Stimulated activated naive B cell treated with anti-CD40 and anti-IgM and Interleukin-4, amounts not matched to agents 10 μg/mL and 1 μg/mL and 100 μg/mL, for 72 hours (primary cell): ENCODE measurements at regions not wholly inside any gene's neighbourhood (a gene's known extent, or its start where the extent isn't known, plus 50 kb on each side); places are given as distances from the start of the nearest gene placed in this dataset.
"Not testable (repeated sequence)": the region's sequence is repeated elsewhere in the genome, so short reads cannot be mapped to it uniquely, and the experiment has no call there.

ENCODE experiments used
- ATAC-seq, 2 donors: fragments of 150-1000 bp; cut with Tn5 transposase; replicated peaks; 2 replicates each; pipeline ENCODE4 v1.10.0; 2021; ENCODE audit warnings: moderate library complexity in 1 of 2
- DNase-seq: peaks from one replicate; pipeline ENCODE4 v3.0.0; 2021
- H3K27ac Mint-ChIP-seq: one replicate; pipeline ENCODE4 v1.8.0; 2022; ENCODE audit warnings: mild to moderate bottlenecking, mixed read lengths
- H3K27me3 Mint-ChIP-seq, 2 donors: one replicate each; pipeline ENCODE4 v1.8.0; 2022; ENCODE audit warnings: mixed read lengths in 2 of 2
- H3K36me3 Mint-ChIP-seq, 2 donors: one replicate each; pipeline ENCODE4 v1.8.0; 2022; ENCODE audit warnings: mixed read lengths in 2 of 2, mild to moderate bottlenecking in 1 of 2
- H3K4me1 Mint-ChIP-seq, 2 donors: one replicate each; pipeline ENCODE4 v1.8.0; 2022; ENCODE audit warnings: mixed read lengths in 2 of 2, mild to moderate bottlenecking in 1 of 2
- H3K4me3 Mint-ChIP-seq, 2 donors: one replicate each; pipeline ENCODE4 v1.8.0; 2022; ENCODE audit warnings: mild to moderate bottlenecking in 2 of 2, mixed read lengths in 2 of 2, moderate library complexity in 1 of 2
- H3K9me3 Mint-ChIP-seq, 2 donors: one replicate each; pipeline ENCODE4 v1.8.0; 2022; ENCODE audit warnings: mixed read lengths in 2 of 2, mild to moderate bottlenecking in 1 of 2

- H3K9me3 Mint-ChIP-seq = no peaks in the 10 kb centered on the region
Observed at GRCh38 chr12:103011974-103012763, 54.7 kb downstream of the ASCL1 start.

GRCh38 chr12:103012884-103013283 lies 55.4 kb downstream of the ASCL1 start:
- DNase-seq (no peak), ATAC-seq (no peak)
- Mint-ChIP-seq H3K4me3 (no peak overlapping the region), H3K27me3 (peaks cover 26 to 27% of the 10 kb centered on the region in 2 donors), H3K9me3 (no peaks in the 10 kb centered on the region), H3K27ac (no peak overlapping the region), H3K36me3 (no peaks in the 10 kb centered on the region), H3K4me1 (no peaks in the 10 kb centered on the region)

More at GRCh38 chr12:103011974-103012763, 54.7 kb downstream of the ASCL1 start:
- no peaks in the 10 kb centered on the region for H3K36me3 Mint-ChIP-seq
- ATAC-seq = no peak
- no peak for DNase-seq
- no peaks in the 10 kb centered on the region for H3K4me1 Mint-ChIP-seq
- no peak overlapping the region for H3K4me3 Mint-ChIP-seq
- peaks cover 31% of the 10 kb centered on the region in 2 donors for H3K27me3 Mint-ChIP-seq
- H3K27ac Mint-ChIP-seq = no peak overlapping the region

DNA sequence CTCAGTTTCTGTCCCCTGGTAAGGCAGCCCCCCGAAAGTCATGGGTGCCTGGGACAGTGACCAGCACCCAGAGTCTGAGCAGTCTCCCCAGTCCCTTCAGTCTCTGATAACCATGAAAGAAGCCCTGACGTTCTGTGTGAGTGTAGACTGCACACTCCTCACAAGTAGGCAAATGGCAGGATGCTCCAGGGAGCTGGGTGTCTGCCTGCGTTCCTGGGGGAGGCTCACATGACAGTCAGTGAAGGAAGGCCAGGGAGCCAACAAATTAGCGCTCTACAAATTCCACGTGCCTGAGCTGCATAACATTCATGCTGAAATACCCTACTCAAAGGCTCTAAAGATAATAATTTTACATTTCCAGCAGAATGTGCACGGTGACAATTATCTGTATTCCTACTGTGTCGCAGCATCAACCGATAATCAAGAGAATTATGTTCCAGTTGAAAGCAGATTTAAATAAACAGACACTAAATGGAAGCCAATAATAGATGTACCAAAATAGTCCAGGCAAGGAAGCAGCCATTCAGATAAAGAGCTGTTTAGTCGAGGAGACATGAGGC lies 56.3 kb downstream of the ASCL1 start:
- H3K27me3 Mint-ChIP-seq = peaks cover 23 to 26% of the 10 kb centered on the region in 2 donors
- DNase-seq (no peak), ATAC-seq (no peak)
- H3K4me3 Mint-ChIP-seq = no peak overlapping the region
- H3K27ac Mint-ChIP-seq = no peak overlapping the region
- H3K4me1 Mint-ChIP-seq = no peaks in the 10 kb centered on the region
- H3K36me3 Mint-ChIP-seq = no peaks in the 10 kb centered on the region
- no peaks in the 10 kb centered on the region for H3K9me3 Mint-ChIP-seq

DNA sequence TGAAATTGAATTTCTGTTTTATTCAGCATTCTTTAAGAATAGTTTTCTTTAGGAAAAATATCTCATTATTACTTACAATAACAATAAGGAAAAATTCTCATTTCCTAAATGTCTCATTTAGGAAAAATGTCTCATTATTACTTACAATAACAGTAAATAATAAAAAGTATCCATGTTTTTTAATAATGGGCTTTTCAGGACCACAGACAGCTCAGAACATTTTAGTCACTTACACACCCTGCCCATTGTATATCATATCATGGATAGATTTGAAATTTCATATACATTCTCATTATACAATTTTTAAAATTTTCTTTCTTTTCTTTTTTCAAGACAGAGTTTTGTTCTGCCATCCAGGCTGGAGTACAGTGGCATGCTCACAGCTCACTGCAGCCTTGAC lies 58.9 kb downstream of the ASCL1 start:
- peaks cover 20 to 28% of the 10 kb centered on the region in 2 donors for H3K27me3 Mint-ChIP-seq
- no peak for ATAC-seq
- H3K4me3 Mint-ChIP-seq = no peak overlapping the region
- no peak for DNase-seq
- no peak overlapping the region for H3K27ac Mint-ChIP-seq
- H3K9me3 Mint-ChIP-seq = peaks cover 0 to under 1% of the 10 kb centered on the region in 2 donors
- H3K36me3 Mint-ChIP-seq = no peaks in the 10 kb centered on the region
- H3K4me1 Mint-ChIP-seq = no peaks in the 10 kb centered on the region

- Mint-ChIP-seq H3K27me3 (peaks cover 4 to 7% of the 10 kb centered on the region in 2 donors), H3K9me3 (peaks cover 0 to 2% of the 10 kb centered on the region in 2 donors), H3K4me1 (no peaks in the 10 kb centered on the region), H3K36me3 (no peaks in the 10 kb centered on the region), H3K4me3 (no peak overlapping the region), H3K27ac (no peak overlapping the region)
- no peak for DNase-seq
- no peak for ATAC-seq
Observed at GRCh38 chr12:103020839-103021238, 63.4 kb downstream of the ASCL1 start.

DNA sequence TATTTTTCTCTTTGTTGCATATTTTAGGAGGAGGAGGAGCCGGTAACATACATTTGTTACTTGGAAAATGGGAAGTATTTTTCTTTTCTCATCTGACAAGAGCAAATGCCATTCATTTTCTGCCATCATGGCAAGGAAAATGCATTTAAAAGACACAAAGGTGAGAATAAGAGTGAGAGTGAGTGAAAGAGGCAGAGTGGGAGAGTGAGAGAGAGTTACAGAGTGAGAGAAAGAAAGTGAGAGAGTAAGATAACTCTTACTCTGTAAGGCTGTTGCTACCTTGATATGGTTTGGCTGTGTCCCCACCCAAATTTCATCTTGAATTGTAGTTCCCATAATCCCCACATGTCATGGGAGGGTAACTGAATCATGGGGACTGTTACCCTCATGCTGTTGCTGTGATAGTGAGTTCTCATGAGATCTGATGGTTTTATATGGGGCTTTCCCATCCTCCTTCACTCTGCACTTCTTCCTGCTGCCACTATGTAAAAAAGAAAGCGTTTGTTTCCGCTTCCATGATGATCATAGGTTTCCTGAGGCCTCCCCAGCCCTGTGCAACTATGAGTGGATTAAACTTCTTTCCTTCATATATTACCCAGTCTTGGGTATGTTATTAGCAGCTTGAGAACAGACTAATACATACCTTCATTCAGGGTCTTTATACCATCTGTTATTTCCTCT lies 64.2 kb downstream of the ASCL1 start:
- Mint-ChIP-seq H3K4me3 (no peak overlapping the region), H3K4me1 (no peaks in the 10 kb centered on the region), H3K27ac (no peak overlapping the region), H3K36me3 (no peaks in the 10 kb centered on the region), H3K27me3 (peaks cover 4 to 7% of the 10 kb centered on the region in 2 donors), H3K9me3 (peaks cover 0 to 2% of the 10 kb centered on the region in 2 donors)
- DNase-seq (no peak), ATAC-seq (no peak)

DNA sequence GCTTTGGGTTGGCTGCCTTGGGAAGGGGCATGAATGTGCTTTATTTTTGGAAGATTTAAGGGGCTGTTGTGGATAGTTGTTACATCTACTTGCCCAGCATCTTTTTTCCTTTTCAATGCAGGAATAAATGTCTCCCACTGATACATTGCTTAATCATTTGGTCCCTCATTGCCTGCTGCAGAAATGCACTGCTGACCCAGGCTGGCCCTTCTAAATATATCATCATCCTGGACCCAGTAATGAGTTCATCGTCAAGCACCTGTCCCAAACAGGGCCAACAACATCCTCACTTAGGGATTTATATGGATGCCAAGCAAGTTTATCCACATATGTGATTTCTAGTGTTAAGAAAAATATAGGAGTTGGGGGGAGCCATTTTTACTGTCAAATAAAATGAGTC lies 67.2 kb downstream of the ASCL1 start:
- no peak for DNase-seq
- H3K36me3 Mint-ChIP-seq = no peaks in the 10 kb centered on the region

GRCh38 chr12:103026643-103027042 lies 69.2 kb downstream of the ASCL1 start:
- DNase-seq, H3K4me3 Mint-ChIP-seq, H3K27me3 Mint-ChIP-seq, ATAC-seq, H3K4me1 Mint-ChIP-seq, H3K27ac Mint-ChIP-seq, H3K9me3 Mint-ChIP-seq, H3K36me3 Mint-ChIP-seq: not testable (repeated sequence)

More for the DNA sequence above, 67.2 kb downstream of the ASCL1 start:
- no peak overlapping the region for H3K27ac Mint-ChIP-seq
- peaks cover 0 to 2% of the 10 kb centered on the region in 2 donors for H3K9me3 Mint-ChIP-seq
- H3K27me3 Mint-ChIP-seq = peaks cover 11 to 12% of the 10 kb centered on the region in 2 donors
- ATAC-seq = no peak
- no peak overlapping the region for H3K4me3 Mint-ChIP-seq
- H3K4me1 Mint-ChIP-seq = no peaks in the 10 kb centered on the region

DNA sequence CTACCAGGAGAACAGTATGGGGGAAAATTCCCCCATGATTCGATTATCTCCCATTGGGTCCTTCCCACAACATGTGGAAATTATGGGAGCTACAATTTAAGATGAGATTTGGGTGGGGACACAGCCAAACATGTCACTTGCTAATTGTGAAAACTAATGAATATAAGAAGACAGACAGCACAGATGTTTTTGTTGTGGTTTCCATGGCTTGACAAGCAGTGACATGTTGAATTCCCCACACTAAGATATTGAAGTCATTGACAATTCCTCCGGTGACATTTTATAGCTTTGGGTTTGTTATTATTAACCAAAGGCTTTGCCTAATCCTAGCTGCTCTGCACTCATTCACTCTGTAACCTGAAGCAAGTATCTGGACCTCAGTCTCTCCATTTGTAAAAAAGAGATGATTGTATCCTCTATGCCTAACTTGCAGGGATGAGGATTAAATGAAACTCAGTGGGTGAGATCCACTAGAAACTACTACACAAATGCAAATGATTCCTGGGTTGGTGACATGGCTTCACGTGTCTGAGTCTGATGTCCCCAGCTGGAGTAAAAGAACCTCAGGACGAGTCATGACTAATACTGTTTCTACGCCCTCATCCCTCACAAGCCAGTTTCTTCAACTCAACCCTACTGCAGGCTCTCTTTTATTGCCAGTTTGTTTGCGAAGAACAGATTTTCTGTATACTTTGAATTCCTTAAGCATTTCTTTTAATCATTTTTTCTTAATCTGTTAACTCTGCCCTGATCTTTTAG lies 71.6 kb downstream of the ASCL1 start:
- no peaks in the 10 kb centered on the region for H3K36me3 Mint-ChIP-seq
- DNase-seq (no peak), ATAC-seq (no peak)
- H3K27ac Mint-ChIP-seq = no peak overlapping the region
- peaks cover 5 to 12% of the 10 kb centered on the region in 2 donors for H3K27me3 Mint-ChIP-seq
- H3K4me3 Mint-ChIP-seq = no peak overlapping the region
- no peaks in the 10 kb centered on the region for H3K4me1 Mint-ChIP-seq
- no peaks in the 10 kb centered on the region for H3K9me3 Mint-ChIP-seq

DNA sequence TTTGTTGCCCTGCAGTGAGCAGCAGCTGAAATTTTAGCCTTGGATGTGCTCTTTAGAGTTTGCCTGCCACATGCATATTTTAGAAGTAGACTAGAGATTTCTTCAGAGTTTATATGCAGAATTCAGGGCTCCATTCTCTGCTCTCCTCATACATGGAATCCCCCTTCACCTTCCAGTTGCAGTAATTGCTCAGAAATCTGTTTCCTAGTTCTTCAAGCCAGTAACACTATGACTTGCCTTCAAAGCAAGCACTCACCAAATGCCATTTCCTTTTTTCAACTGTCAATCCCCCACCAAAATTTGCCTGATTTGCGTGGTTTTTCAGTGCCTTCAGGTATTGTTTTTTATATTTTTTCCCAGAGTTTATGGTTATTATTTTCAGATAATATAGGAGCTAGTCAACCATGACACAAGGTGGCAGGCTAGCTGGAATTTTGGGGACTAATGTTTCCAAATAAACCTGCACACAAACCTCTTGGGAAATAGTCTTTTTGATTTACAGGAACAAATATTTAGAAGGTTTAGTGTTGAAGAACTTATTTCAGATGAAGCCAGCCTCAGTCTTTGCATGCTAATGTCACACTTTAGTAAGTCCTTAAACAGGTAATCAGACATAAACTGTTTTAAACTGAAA lies 79.2 kb downstream of the ASCL1 start:
- H3K9me3 Mint-ChIP-seq = no peaks in the 10 kb centered on the region
- no peak overlapping the region for H3K27ac Mint-ChIP-seq
- no peaks in the 10 kb centered on the region for H3K36me3 Mint-ChIP-seq
- ATAC-seq (peak; percentile 64 to 75), DNase-seq (no peak)
- peaks cover 16 to 17% of the 10 kb centered on the region in 2 donors for H3K27me3 Mint-ChIP-seq
- no peaks in the 10 kb centered on the region for H3K4me1 Mint-ChIP-seq
- no peak overlapping the region for H3K4me3 Mint-ChIP-seq

DNA sequence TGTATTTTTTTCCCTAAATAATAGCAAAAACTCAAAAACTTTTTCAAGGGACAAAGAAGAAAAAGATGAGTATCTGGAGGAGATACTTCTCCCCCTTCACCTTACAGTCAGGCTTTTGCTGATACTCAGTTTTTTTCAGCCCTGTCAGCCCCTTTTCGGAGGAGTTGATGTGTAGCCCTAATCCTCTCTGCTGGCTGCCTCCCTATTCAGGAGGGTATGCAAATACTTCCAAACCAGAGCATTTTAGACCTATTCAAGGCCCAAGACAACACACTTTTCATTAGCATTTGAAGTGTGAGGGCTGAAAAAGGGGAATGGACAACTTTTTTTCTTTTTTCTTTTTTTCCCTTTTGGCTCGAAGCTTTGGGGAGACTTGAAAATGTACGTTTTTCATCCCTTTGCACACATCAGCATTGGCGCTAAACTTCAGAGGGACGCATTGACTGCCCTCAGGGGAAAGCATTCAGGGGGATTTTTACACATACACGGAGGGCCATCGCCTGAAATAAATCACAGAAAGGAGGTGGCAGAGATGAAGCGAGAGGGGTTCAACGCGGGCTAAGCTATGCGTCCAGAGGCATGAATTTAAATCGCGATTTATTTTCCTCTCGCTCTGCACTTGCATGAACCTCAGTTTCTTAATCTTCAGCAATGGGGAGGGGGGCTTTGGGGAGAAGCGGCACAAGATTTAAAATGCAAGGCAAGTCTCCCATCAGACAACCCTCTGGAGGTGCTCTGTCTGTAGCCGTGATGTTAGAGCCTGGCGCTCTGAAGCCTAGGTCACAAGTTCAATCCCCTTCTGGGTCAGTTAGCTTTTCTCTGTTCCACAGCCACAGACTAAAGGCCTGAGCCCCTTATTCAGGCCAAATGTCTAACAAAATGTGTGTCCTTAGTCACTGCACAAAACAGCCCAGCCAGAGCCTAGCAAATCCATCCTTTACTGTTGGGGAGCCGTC lies 86.3 kb downstream of the ASCL1 start:
- Mint-ChIP-seq H3K27me3 (peaks cover 6 to 23% of the 10 kb centered on the region in 2 donors), H3K4me3 (no peak overlapping the region), H3K36me3 (no peaks in the 10 kb centered on the region), H3K27ac (no peak overlapping the region), H3K4me1 (peaks cover 0 to 2% of the 10 kb centered on the region in 2 donors), H3K9me3 (no peaks in the 10 kb centered on the region)
- ATAC-seq (no peak), DNase-seq (no peak)

GRCh38 chr12:103046154-103046553 lies 88.7 kb downstream of the ASCL1 start:
- DNase-seq (no peak), ATAC-seq (no peak)
- no peaks in the 10 kb centered on the region for H3K36me3 Mint-ChIP-seq

GRCh38 chr12:103050273-103050672 lies 92.8 kb downstream of the ASCL1 start:
- Mint-ChIP-seq H3K27me3 (peaks cover 0 to 13% of the 10 kb centered on the region in 2 donors), H3K36me3 (no peaks in the 10 kb centered on the region), H3K4me3 (no peak overlapping the region), H3K4me1 (peaks cover 0 to 2% of the 10 kb centered on the region in 2 donors), H3K9me3 (peaks cover 0 to 2% of the 10 kb centered on the region in 2 donors), H3K27ac (no peak overlapping the region)
- ATAC-seq = no peak
- no peak for DNase-seq

More at GRCh38 chr12:103046154-103046553, 88.7 kb downstream of the ASCL1 start:
- Mint-ChIP-seq H3K4me3 (no peak overlapping the region), H3K9me3 (peaks cover 0 to 2% of the 10 kb centered on the region in 2 donors), H3K4me1 (peaks cover 0 to 2% of the 10 kb centered on the region in 2 donors), H3K27me3 (peaks cover 0 to 19% of the 10 kb centered on the region in 2 donors), H3K27ac (no peak overlapping the region)
